Gastroesophageal sphincter (tissue), 3 donors: ENCODE measurements at regions not wholly inside any gene's neighbourhood (a gene's known extent, or its start where the extent isn't known, plus 50 kb on each side); places are given as distances from the start of the nearest gene placed in this dataset.

Experiments used
- POLR2A ChIP-seq, 2 donors: fragments of 450-650 bp; IDR thresholded peaks; one replicate each; pipeline ENCODE4 v1.6.1; 2017; ENCODE audit warnings: antibody characterized with exemption in 2 of 2, mild to moderate bottlenecking in 2 of 2, moderate library complexity in 1 of 2
- POLR2AphosphoS5 ChIP-seq: sonication (generic); formaldehyde crosslinking; IDR thresholded peaks from one replicate; pipeline ENCODE4 v1.6.1; 2017; ENCODE audit warnings: antibody characterized with exemption
- TF ChIP-seq, protein P1 (sequence below), 4 experiments: fragments of 200-600 bp in 2 of 4; fragments of 450-650 bp in 2 of 4; sonication (generic) in 1 of 4; IDR thresholded peaks; one replicate each; pipeline ENCODE4 v1.5.1; 2017 to 2019; ENCODE audit warnings: antibody characterized with exemption in 4 of 4, mild to moderate bottlenecking in 2 of 4, moderate library complexity in 2 of 4

- TF ChIP-seq, protein P1, sequence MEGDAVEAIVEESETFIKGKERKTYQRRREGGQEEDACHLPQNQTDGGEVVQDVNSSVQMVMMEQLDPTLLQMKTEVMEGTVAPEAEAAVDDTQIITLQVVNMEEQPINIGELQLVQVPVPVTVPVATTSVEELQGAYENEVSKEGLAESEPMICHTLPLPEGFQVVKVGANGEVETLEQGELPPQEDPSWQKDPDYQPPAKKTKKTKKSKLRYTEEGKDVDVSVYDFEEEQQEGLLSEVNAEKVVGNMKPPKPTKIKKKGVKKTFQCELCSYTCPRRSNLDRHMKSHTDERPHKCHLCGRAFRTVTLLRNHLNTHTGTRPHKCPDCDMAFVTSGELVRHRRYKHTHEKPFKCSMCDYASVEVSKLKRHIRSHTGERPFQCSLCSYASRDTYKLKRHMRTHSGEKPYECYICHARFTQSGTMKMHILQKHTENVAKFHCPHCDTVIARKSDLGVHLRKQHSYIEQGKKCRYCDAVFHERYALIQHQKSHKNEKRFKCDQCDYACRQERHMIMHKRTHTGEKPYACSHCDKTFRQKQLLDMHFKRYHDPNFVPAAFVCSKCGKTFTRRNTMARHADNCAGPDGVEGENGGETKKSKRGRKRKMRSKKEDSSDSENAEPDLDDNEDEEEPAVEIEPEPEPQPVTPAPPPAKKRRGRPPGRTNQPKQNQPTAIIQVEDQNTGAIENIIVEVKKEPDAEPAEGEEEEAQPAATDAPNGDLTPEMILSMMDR (IDR thresholded peaks at IDR 0.05): no peak
- no peak for TF ChIP-seq POLR2AphosphoS5
- no peak for TF ChIP-seq POLR2A (IDR thresholded peaks at IDR 0.05)
These were observed 1872.7 kb downstream of the OLFM4 start for GRCh38 chr13:54901316-54901715.
